Neural progenitor cell (in vitro differentiated cells): ENCODE measurements at regions not wholly inside any gene's neighbourhood (a gene's known extent, or its start where the extent isn't known, plus 50 kb on each side); places are given as distances from the start of the nearest gene placed in this dataset.

ENCODE experiments used
- DNase-seq: peaks from one replicate; pipeline ENCODE4 v3.0.0-alpha.2; 2016; ENCODE audit warnings: low spot score
- H2AFZ ChIP-seq: fragments of 200-600 bp; sonication (generic); replicated peaks from 2 replicates; pipeline ENCODE4 v1.6.1; 2016; ENCODE audit warnings: antibody characterized with exemption
- H3F3A ChIP-seq: fragments of 200-600 bp; sonication (generic); 2 replicates; pipeline ENCODE4 v1.6.1; 2016; ENCODE audit warnings: antibody characterized with exemption, low read depth
- H3K27ac ChIP-seq: fragments of 200-600 bp; sonication (generic); 2 replicates; pipeline ENCODE4 v1.5.1; 2016; ENCODE audit warnings: mild to moderate bottlenecking
- H3K27me3 ChIP-seq: fragments of 200-600 bp; sonication (generic); 2 replicates; pipeline ENCODE4 v1.6.1; 2016; ENCODE audit warnings: mild to moderate bottlenecking, moderate library complexity
- H3K36me3 ChIP-seq: fragments of 200-600 bp; sonication (generic); 2 replicates; pipeline ENCODE4 v1.5.1; 2016
- H3K4me1 ChIP-seq: fragments of 200-600 bp; sonication (generic); 2 replicates; pipeline ENCODE4 v1.6.1; 2016; ENCODE audit warnings: mixed run types
- H3K4me2 ChIP-seq: fragments of 200-600 bp; sonication (generic); 2 replicates; pipeline ENCODE4 v1.6.1; 2016
- H3K4me3 ChIP-seq: fragments of 200-600 bp; sonication (generic); 2 replicates; pipeline ENCODE4 v1.5.1; 2016
- H3K79me2 ChIP-seq: fragments of 200-600 bp; sonication (generic); 2 replicates; pipeline ENCODE4 v1.6.1; 2016; ENCODE audit warnings: low read depth
- H3K9ac ChIP-seq: fragments of 200-600 bp; sonication (generic); 2 replicates; pipeline ENCODE4 v1.6.1; 2016
- H3K9me3 ChIP-seq: fragments of 200-600 bp; sonication (generic); 2 replicates; pipeline ENCODE4 v1.5.1; 2016; ENCODE audit warnings: low read depth
- H4K20me1 ChIP-seq: fragments of 200-600 bp; sonication (generic); 2 replicates; pipeline ENCODE4 v1.6.1; 2016; ENCODE audit warnings: low read depth
- H3K27ac Mint-ChIP-seq: 3 replicates; pipeline ENCODE4 v1.8.0; 2021; ENCODE audit warnings: mixed read lengths
- H3K27me3 Mint-ChIP-seq: 2 replicates; pipeline ENCODE4 v1.8.0; 2022; ENCODE audit warnings: low read depth, mild to moderate bottlenecking, inconsistent platforms, moderate library complexity, mixed read lengths; ENCODE audit not compliant: insufficient read depth
- H3K36me3 Mint-ChIP-seq: 3 replicates; pipeline ENCODE4 v1.8.0; 2021; ENCODE audit warnings: mixed read lengths
- H3K4me1 Mint-ChIP-seq: 3 replicates; pipeline ENCODE4 v1.8.0; 2021; ENCODE audit warnings: mixed read lengths
- H3K4me3 Mint-ChIP-seq: 3 replicates; pipeline ENCODE4 v1.8.0; 2021; ENCODE audit warnings: mild to moderate bottlenecking, moderate library complexity, mixed read lengths
- H3K9me3 Mint-ChIP-seq: 3 replicates; pipeline ENCODE4 v1.8.0; 2020; ENCODE audit warnings: mixed read lengths
- CTCF ChIP-seq: fragments of 200-600 bp; sonication (generic); IDR thresholded peaks from 2 replicates; pipeline ENCODE4 v1.5.1; 2017; ENCODE audit warnings: antibody characterized with exemption, mild to moderate bottlenecking
- EZH2 ChIP-seq: fragments of 200-600 bp; sonication (generic); IDR thresholded peaks from 2 replicates; pipeline ENCODE4 v1.6.1; 2017; ENCODE audit warnings: antibody characterized with exemption, mild to moderate bottlenecking, moderate library complexity
- EZH2phosphoT487 ChIP-seq: fragments of 200-600 bp; sonication (generic); IDR thresholded peaks from 2 replicates; pipeline ENCODE4 v1.6.1; 2017; ENCODE audit warnings: antibody characterized with exemption

- no peaks in the 10 kb centered on the region for H3K9me3 ChIP-seq
- H3K27me3 ChIP-seq: no peaks in the 10 kb centered on the region
- TF ChIP-seq CTCF (no peak), EZH2phosphoT487 (no peak), EZH2 (no peak)
- H3K27me3 Mint-ChIP-seq: no peaks in the 10 kb centered on the region
- H3K36me3 ChIP-seq: no peaks in the 10 kb centered on the region
- H3K4me2 ChIP-seq: no peak overlapping the region
- H3K27ac ChIP-seq: no peak overlapping the region
- H3K36me3 Mint-ChIP-seq: no peaks in the 10 kb centered on the region
- H3K9ac ChIP-seq: no peak overlapping the region
- no peaks in the 10 kb centered on the region for H3K4me1 ChIP-seq
- peaks cover 6% of the 10 kb centered on the region for H3K4me1 Mint-ChIP-seq
- H4K20me1 ChIP-seq: no peaks in the 10 kb centered on the region
- no peaks in the 10 kb centered on the region for H3K79me2 ChIP-seq
- no peaks in the 10 kb centered on the region for H3K9me3 Mint-ChIP-seq
- no peak overlapping the region for H3K4me3 ChIP-seq
- no peak overlapping the region for H2AFZ ChIP-seq
- no peak overlapping the region for H3K27ac Mint-ChIP-seq
- no peaks in the 10 kb centered on the region for H3F3A ChIP-seq
- H3K4me3 Mint-ChIP-seq: no peak overlapping the region
- no peak for DNase-seq
Observed at GRCh38 chr4:180814875-180815417, 1428.3 kb upstream of the TENM3 start.

GRCh38 chr4:180817529-180817928 is 1425.7 kb upstream of the TENM3 start:
- Mint-ChIP-seq H3K36me3 (no peaks in the 10 kb centered on the region), H3K27me3 (no peaks in the 10 kb centered on the region), H3K27ac (no peak overlapping the region), H3K4me3 (no peak overlapping the region), H3K9me3 (no peaks in the 10 kb centered on the region), H3K4me1 (peaks cover 6% of the 10 kb centered on the region)
- no peaks in the 10 kb centered on the region for H3K36me3 ChIP-seq
- no peaks in the 10 kb centered on the region for H3K79me2 ChIP-seq
- no peaks in the 10 kb centered on the region for H3F3A ChIP-seq
- H3K27me3 ChIP-seq: no peaks in the 10 kb centered on the region
- no peak overlapping the region for H3K4me3 ChIP-seq
- no peaks in the 10 kb centered on the region for H3K4me1 ChIP-seq
- no peaks in the 10 kb centered on the region for H4K20me1 ChIP-seq
- no peak overlapping the region for H2AFZ ChIP-seq
- H3K4me2 ChIP-seq: no peak overlapping the region
- H3K27ac ChIP-seq: no peak overlapping the region
- H3K9ac ChIP-seq: no peak overlapping the region
- no peak for DNase-seq
- no peak for TF ChIP-seq CTCF
- TF ChIP-seq EZH2phosphoT487: no peak
- TF ChIP-seq EZH2: no peak
- no peaks in the 10 kb centered on the region for H3K9me3 ChIP-seq

GRCh38 chr4:180823108-180823507 is 1420.1 kb upstream of the TENM3 start:
- H3K9me3 ChIP-seq: no peaks in the 10 kb centered on the region
- H4K20me1 ChIP-seq: no peaks in the 10 kb centered on the region
- Mint-ChIP-seq H3K9me3 (peaks cover 10% of the 10 kb centered on the region), H3K4me3 (no peak overlapping the region), H3K4me1 (peaks cover 8% of the 10 kb centered on the region), H3K27ac (no peak overlapping the region), H3K36me3 (peaks cover 2% of the 10 kb centered on the region), H3K27me3 (peaks cover 2% of the 10 kb centered on the region)
- H3F3A ChIP-seq: no peaks in the 10 kb centered on the region
- TF ChIP-seq EZH2phosphoT487 (no peak), EZH2 (no peak), CTCF (no peak)
- no peaks in the 10 kb centered on the region for H3K4me1 ChIP-seq
- H3K79me2 ChIP-seq: no peaks in the 10 kb centered on the region
- no peak overlapping the region for H3K27ac ChIP-seq
- H2AFZ ChIP-seq: no peak overlapping the region
- no peaks in the 10 kb centered on the region for H3K36me3 ChIP-seq
- H3K27me3 ChIP-seq: no peaks in the 10 kb centered on the region
- no peak overlapping the region for H3K9ac ChIP-seq
- no peak overlapping the region for H3K4me3 ChIP-seq
- no peak for DNase-seq
- H3K4me2 ChIP-seq: no peak overlapping the region
